ENCODE measurements at regions not wholly inside any gene's neighbourhood (a gene's known extent, or its start where the extent isn't known, plus 50 kb on each side); places are given as distances from the start of the nearest gene placed in this dataset.

GRCh38 chr10:8295311-8295710, 240.8 kb downstream of the GATA3 start:
- no peaks in the 10 kb centered on the region for H3K36me3 ChIP-seq (ENCODE audit: low read length)
- no peak overlapping the region for H3K4me2 ChIP-seq (ENCODE audit: low read depth, low read length, poor library complexity, severe bottlenecking)
- H3K4me3 ChIP-seq (ENCODE audit: insufficient read depth, low read length, poor library complexity, severe bottlenecking) = no peak overlapping the region
- no peak overlapping the region for H3K9ac ChIP-seq (ENCODE audit: low read length)
- TF ChIP-seq EZH2phosphoT487 (conservative IDR thresholded peaks at IDR 0.05; ENCODE audit: low read length) (no peak), CTCF (IDR thresholded peaks at IDR 0.05; ENCODE audit: insufficient read depth, low read length, poor library complexity, severe bottlenecking) (no peak)
- H3K79me2 ChIP-seq (ENCODE audit: insufficient read depth, low read length) = no peaks in the 10 kb centered on the region
- H4K20me1 ChIP-seq (ENCODE audit: low read depth, low read length) = no peaks in the 10 kb centered on the region
- no peaks in the 10 kb centered on the region; the same call in 1 of the 2 replicates for H3K27me3 ChIP-seq (ENCODE audit: low read length)
- no peaks in the 10 kb centered on the region for H3K9me2 ChIP-seq (replicated peaks; ENCODE audit: insufficient read depth, low read length)
- no peak overlapping the region for H2AFZ ChIP-seq (ENCODE audit: low read depth, low read length, severe bottlenecking)
- H3K9me3 ChIP-seq (ENCODE audit: insufficient read depth, low read length) = no peaks in the 10 kb centered on the region
- no peaks in the 10 kb centered on the region for H3F3A ChIP-seq (ENCODE audit: insufficient read depth)
- no peak overlapping the region for H3K27ac ChIP-seq (ENCODE audit: low read depth, low read length)

- no peak for TF ChIP-seq CTCF (IDR thresholded peaks at IDR 0.05; ENCODE audit: insufficient read depth, low read length, poor library complexity, severe bottlenecking)
- TF ChIP-seq EZH2phosphoT487 (conservative IDR thresholded peaks at IDR 0.05; ENCODE audit: low read length) = no peak
These were observed 241.7 kb downstream of the GATA3 start for GRCh38 chr10:8296090-8296733.

GRCh38 chr10:8296734-8297101, 242.2 kb downstream of the GATA3 start:
- no peaks in the 10 kb centered on the region for H3K9me3 ChIP-seq (ENCODE audit: insufficient read depth, low read length)
- H3K27ac ChIP-seq (ENCODE audit: low read depth, low read length) = no peak overlapping the region
- H2AFZ ChIP-seq (ENCODE audit: low read depth, low read length, severe bottlenecking) = no peak overlapping the region
- H3K9ac ChIP-seq (ENCODE audit: low read length) = no peak overlapping the region
- H3F3A ChIP-seq (ENCODE audit: insufficient read depth) = no peaks in the 10 kb centered on the region
- no peaks in the 10 kb centered on the region; the same call in 1 of the 2 replicates for H3K27me3 ChIP-seq (ENCODE audit: low read length)
- no peak overlapping the region for H3K4me2 ChIP-seq (ENCODE audit: low read depth, low read length, poor library complexity, severe bottlenecking)
- H3K9me2 ChIP-seq (replicated peaks; ENCODE audit: insufficient read depth, low read length) = no peaks in the 10 kb centered on the region
- TF ChIP-seq EZH2phosphoT487 (conservative IDR thresholded peaks at IDR 0.05; ENCODE audit: low read length) (no peak), CTCF (IDR thresholded peaks at IDR 0.05; ENCODE audit: insufficient read depth, low read length, poor library complexity, severe bottlenecking) (no peak)
- H3K36me3 ChIP-seq (ENCODE audit: low read length) = no peaks in the 10 kb centered on the region
- H4K20me1 ChIP-seq (ENCODE audit: low read depth, low read length) = no peaks in the 10 kb centered on the region
- H3K4me3 ChIP-seq (ENCODE audit: insufficient read depth, low read length, poor library complexity, severe bottlenecking) = no peak overlapping the region
- no peaks in the 10 kb centered on the region for H3K79me2 ChIP-seq (ENCODE audit: insufficient read depth, low read length)

More at GRCh38 chr10:8296090-8296733, 241.7 kb downstream of the GATA3 start:
- Histone ChIP-seq H3K27ac (ENCODE audit: low read depth, low read length) (no peak overlapping the region), H3K9me2 (replicated peaks; ENCODE audit: insufficient read depth, low read length) (no peaks in the 10 kb centered on the region), H3K36me3 (ENCODE audit: low read length) (no peaks in the 10 kb centered on the region), H3F3A (ENCODE audit: insufficient read depth) (no peaks in the 10 kb centered on the region), H4K20me1 (ENCODE audit: low read depth, low read length) (no peaks in the 10 kb centered on the region), H3K4me3 (ENCODE audit: insufficient read depth, low read length, poor library complexity, severe bottlenecking) (no peak overlapping the region), H3K4me2 (ENCODE audit: low read depth, low read length, poor library complexity, severe bottlenecking) (no peak overlapping the region), H3K9me3 (ENCODE audit: insufficient read depth, low read length) (no peaks in the 10 kb centered on the region), H3K79me2 (ENCODE audit: insufficient read depth, low read length) (no peaks in the 10 kb centered on the region), H3K9ac (ENCODE audit: low read length) (no peak overlapping the region), H3K27me3 (ENCODE audit: low read length) (no peaks in the 10 kb centered on the region; the same call in 1 of the 2 replicates), H2AFZ (ENCODE audit: low read depth, low read length, severe bottlenecking) (no peak overlapping the region)
